22Rv1 (cell line): ENCODE measurements at regions not wholly inside any gene's neighbourhood (a gene's known extent, or its start where the extent isn't known, plus 50 kb on each side); places are given as distances from the start of the nearest gene placed in this dataset.

Experiments used
- CTCF ChIP-seq: fragments of 450-650 bp; IDR thresholded peaks from 2 replicates; pipeline ENCODE4 v1.5.1; 2017; ENCODE audit warnings: mild to moderate bottlenecking
- ZFX ChIP-seq: fragments of 450-650 bp; IDR thresholded peaks from 2 replicates; pipeline ENCODE4 v1.6.1; 2017; ENCODE audit warnings: antibody characterized with exemption, borderline replicate concordance

DNA sequence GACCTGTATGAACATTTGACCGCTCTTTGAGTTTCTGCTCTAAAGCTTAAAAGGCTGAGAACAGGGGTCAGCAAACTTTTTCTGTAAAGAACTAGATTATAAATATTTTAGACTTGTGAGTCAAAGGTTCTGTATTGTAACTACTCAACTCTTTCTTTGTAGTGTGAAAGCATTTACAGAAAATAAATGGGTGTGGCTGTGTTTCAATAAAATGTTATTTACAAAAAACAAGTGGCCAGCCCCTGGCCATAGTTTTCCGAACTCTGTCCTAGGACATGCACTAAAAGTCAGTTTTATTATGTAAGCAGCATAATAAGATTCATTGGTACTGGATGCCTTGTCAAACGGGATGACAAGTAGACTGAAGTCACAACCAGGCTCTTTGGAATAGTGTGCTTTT, 434.9 kb downstream of the ZEB2 start:
- TF ChIP-seq CTCF (no peak), ZFX (no peak)
